ENCODE measurements at regions not wholly inside any gene's neighbourhood (a gene's known extent, or its start where the extent isn't known, plus 50 kb on each side); places are given as distances from the start of the nearest gene placed in this dataset.

- no peak for ATAC-seq
- TF ChIP-seq CTCF (IDR thresholded peaks at IDR 0.05) = no peak
- ChIA-PET POLR2A (no interaction called here), CTCF (no interaction called here)
- Mint-ChIP-seq H3K9me3 (no peaks in the 10 kb centered on the region), H3K4me1 (ENCODE audit: low read depth) (no peaks in the 10 kb centered on the region), H3K4me3 (no peak overlapping the region), H3K27ac (no peak overlapping the region), H3K27me3 (peaks cover 10% of the 10 kb centered on the region), H3K36me3 (ENCODE audit: low read depth) (no peaks in the 10 kb centered on the region)
- DNase-seq = no peak
- intact Hi-C loops (cut with micrococcal nuclease) = no loop called here
These were observed 138.2 kb upstream of the PLPP4 start for GRCh38 chr10:120318862-120319261.

DNA sequence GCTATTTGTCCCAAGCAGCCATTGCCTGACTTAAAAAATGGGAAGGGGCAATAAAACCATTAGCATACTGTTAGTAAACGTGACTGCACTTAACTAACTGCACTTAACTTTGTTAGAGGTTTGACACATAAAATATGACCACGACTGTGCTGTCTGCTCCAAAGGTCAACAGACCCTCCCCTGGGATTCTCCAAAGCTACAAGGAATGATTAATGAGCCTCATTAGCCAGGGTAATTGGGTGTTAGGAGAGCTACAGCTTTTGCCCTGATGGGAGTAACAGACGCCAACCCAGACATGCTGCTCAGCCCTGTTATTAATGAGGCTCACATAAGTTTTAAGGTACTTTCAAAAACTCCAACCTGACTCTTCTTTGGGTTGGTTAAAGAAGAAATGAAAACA, 129.4 kb upstream of the PLPP4 start:
- Mint-ChIP-seq H3K4me1 (ENCODE audit: low read depth) (no peaks in the 10 kb centered on the region), H3K27ac (no peak overlapping the region), H3K27me3 (peaks cover 4% of the 10 kb centered on the region), H3K4me3 (no peak overlapping the region), H3K36me3 (ENCODE audit: low read depth) (no peaks in the 10 kb centered on the region), H3K9me3 (no peaks in the 10 kb centered on the region)
- no peak for ATAC-seq
- DNase-seq = no peak
- ChIA-PET POLR2A (interaction anchor here (1.1 kb wide), 1 partner anchor 11 kb away, joined by 3 read pairs; no protein-coding TSS in a partner anchor), CTCF (interaction anchor here (1.1 kb wide), 1 partner anchor 9 kb away, joined by 6 read pairs; no protein-coding TSS in a partner anchor)
- no peak for TF ChIP-seq CTCF (IDR thresholded peaks at IDR 0.05)
- intact Hi-C loops (cut with micrococcal nuclease) = no loop called here

GRCh38 chr10:120328647-120329046, 128.4 kb upstream of the PLPP4 start:
- peaks cover 4% of the 10 kb centered on the region for H3K27me3 Mint-ChIP-seq
- ChIA-PET CTCF (interaction anchor here (1.1 kb wide), 1 partner anchor 8 kb away, joined by 6 read pairs; no protein-coding TSS in a partner anchor), POLR2A (no interaction called here)
- H3K4me1 Mint-ChIP-seq (ENCODE audit: low read depth) = no peaks in the 10 kb centered on the region
- no peak for DNase-seq
- TF ChIP-seq CTCF (IDR thresholded peaks at IDR 0.05) = no peak
- H3K27ac Mint-ChIP-seq = no peak overlapping the region
- intact Hi-C loops (cut with micrococcal nuclease) = no loop called here
- no peak overlapping the region for H3K4me3 Mint-ChIP-seq
- H3K36me3 Mint-ChIP-seq (ENCODE audit: low read depth) = no peaks in the 10 kb centered on the region
- no peaks in the 10 kb centered on the region for H3K9me3 Mint-ChIP-seq
- ATAC-seq = no peak

DNA sequence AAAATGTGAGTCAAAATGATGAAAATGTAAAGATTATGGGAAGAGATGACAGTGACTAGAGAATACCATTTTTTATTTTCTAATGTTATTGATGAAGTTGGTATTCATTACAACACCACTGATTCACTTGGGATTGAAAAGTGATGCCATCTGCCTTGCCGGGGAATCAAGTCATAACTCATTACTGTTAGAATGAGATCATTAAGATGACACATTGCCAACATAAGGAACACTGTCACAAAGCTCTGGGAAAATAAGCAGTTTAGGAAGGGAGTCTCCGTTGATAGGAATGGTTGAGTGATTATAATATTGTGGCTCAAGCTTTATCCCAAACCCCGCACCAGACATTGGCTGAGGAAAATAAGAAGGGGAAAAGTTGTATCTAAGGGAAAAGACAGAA, 121.5 kb upstream of the PLPP4 start:
- TF ChIP-seq CTCF (IDR thresholded peaks at IDR 0.05) = no peak
- H3K4me1 Mint-ChIP-seq (ENCODE audit: low read depth) = no peaks in the 10 kb centered on the region
- ChIA-PET POLR2A (no interaction called here), CTCF (no interaction called here)
- DNase-seq (no peak), ATAC-seq (no peak)
- intact Hi-C loops (cut with micrococcal nuclease) = loop anchor here (10.0 kb wide), 1 partner anchor 111 kb away; no protein-coding TSS in a partner anchor
- no peaks in the 10 kb centered on the region for H3K36me3 Mint-ChIP-seq (ENCODE audit: low read depth)
- H3K27ac Mint-ChIP-seq = no peak overlapping the region
- H3K27me3 Mint-ChIP-seq = peaks cover 4% of the 10 kb centered on the region
- H3K4me3 Mint-ChIP-seq = no peak overlapping the region
- H3K9me3 Mint-ChIP-seq = no peaks in the 10 kb centered on the region

- no peak for ATAC-seq
- Mint-ChIP-seq H3K9me3 (no peaks in the 10 kb centered on the region), H3K4me1 (ENCODE audit: low read depth) (no peaks in the 10 kb centered on the region), H3K27ac (no peak overlapping the region), H3K4me3 (no peak overlapping the region), H3K36me3 (ENCODE audit: low read depth) (no peaks in the 10 kb centered on the region), H3K27me3 (peaks cover 2% of the 10 kb centered on the region)
- no peak for TF ChIP-seq CTCF (IDR thresholded peaks at IDR 0.05)
- no peak for DNase-seq
- POLR2A ChIA-PET = no interaction called here
- CTCF ChIA-PET = interaction anchor here (0.7 to 2.5 kb wide), 13 partner anchors 8 to 1897 kb away, joined by 3 to 21 read pairs (median 4); no protein-coding TSS in a partner anchor
- intact Hi-C loops (cut with micrococcal nuclease) = loop anchor here (10.0 kb wide), 1 partner anchor 112 kb away; no protein-coding TSS in a partner anchor
These were observed 120.6 kb upstream of the PLPP4 start for GRCh38 chr10:120336306-120336910.

Measured in activated CD8-positive, alpha-beta T cell treated with anti-CD3 and anti-CD28 coated beads for 36 hours (primary cell).